HCT116 (cell line): ENCODE measurements at regions not wholly inside any gene's neighbourhood (a gene's known extent, or its start where the extent isn't known, plus 50 kb on each side); places are given as distances from the start of the nearest gene placed in this dataset.

Source experiments
- CTCF ChIP-seq, 3 experiments: fragments of 200-600 bp in 1 of 3; sonication (generic) in 1 of 3; IDR thresholded peaks in 2 of 3; conservative IDR thresholded peaks in 1 of 3; 2 replicates each; pipeline ENCODE4 v1.5.1; 2012 to 2017; ENCODE audit warnings: low read depth in 2 of 3, low read length in 2 of 3, antibody characterized with exemption in 1 of 3, borderline replicate concordance in 1 of 3, control low read depth in 1 of 3, mild to moderate bottlenecking in 1 of 3, mixed read lengths in 1 of 3, mixed run types in 1 of 3, moderate library complexity in 1 of 3; ENCODE audit not compliant: insufficient read depth in 1 of 3
- MAX ChIP-seq: IDR thresholded peaks from 2 replicates; pipeline ENCODE4 v1.6.1; 2012
- POLR2A ChIP-seq: IDR thresholded peaks from 2 replicates; pipeline ENCODE4 v1.7.0; 2011; ENCODE audit warnings: borderline replicate concordance; ENCODE audit not compliant: insufficient read depth, insufficient read length; ENCODE audit errors: extremely low read depth
- RAD21 ChIP-seq: IDR thresholded peaks from 2 replicates; pipeline ENCODE4 v1.6.1; 2012; ENCODE audit warnings: low read depth, mild to moderate bottlenecking
- REST ChIP-seq: IDR thresholded peaks from 2 replicates; pipeline ENCODE4 v1.6.1; 2012; ENCODE audit warnings: low read depth
- YY1 ChIP-seq: IDR thresholded peaks from 2 replicates; pipeline ENCODE4 v1.6.1; 2011; ENCODE audit warnings: low read length, low read depth, moderate library complexity, mild to moderate bottlenecking; ENCODE audit not compliant: insufficient replicate concordance; ENCODE audit errors: extremely low read depth

- TF ChIP-seq CTCF (IDR thresholded peaks at IDR 0.05 in 2 of 3, conservative IDR thresholded peaks at IDR 0.05 in 1 of 3; ENCODE audit: borderline replicate concordance in 1 of 3, insufficient read depth in 1 of 3, low read depth in 2 of 3, low read length in 2 of 3) (no peak), POLR2A (no peak), RAD21 (no peak), YY1 (no peak), MAX (no peak), REST (no peak)
Measured at GRCh38 chr9:118532592-118532991, 828.4 kb downstream of the TLR4 start.
